ENCODE measurements at regions not wholly inside any gene's neighbourhood (a gene's known extent, or its start where the extent isn't known, plus 50 kb on each side); places are given as distances from the start of the nearest gene placed in this dataset.

- TF ChIP-seq, protein P1, sequence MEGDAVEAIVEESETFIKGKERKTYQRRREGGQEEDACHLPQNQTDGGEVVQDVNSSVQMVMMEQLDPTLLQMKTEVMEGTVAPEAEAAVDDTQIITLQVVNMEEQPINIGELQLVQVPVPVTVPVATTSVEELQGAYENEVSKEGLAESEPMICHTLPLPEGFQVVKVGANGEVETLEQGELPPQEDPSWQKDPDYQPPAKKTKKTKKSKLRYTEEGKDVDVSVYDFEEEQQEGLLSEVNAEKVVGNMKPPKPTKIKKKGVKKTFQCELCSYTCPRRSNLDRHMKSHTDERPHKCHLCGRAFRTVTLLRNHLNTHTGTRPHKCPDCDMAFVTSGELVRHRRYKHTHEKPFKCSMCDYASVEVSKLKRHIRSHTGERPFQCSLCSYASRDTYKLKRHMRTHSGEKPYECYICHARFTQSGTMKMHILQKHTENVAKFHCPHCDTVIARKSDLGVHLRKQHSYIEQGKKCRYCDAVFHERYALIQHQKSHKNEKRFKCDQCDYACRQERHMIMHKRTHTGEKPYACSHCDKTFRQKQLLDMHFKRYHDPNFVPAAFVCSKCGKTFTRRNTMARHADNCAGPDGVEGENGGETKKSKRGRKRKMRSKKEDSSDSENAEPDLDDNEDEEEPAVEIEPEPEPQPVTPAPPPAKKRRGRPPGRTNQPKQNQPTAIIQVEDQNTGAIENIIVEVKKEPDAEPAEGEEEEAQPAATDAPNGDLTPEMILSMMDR (IDR thresholded peaks at IDR 0.05; ENCODE audit: insufficient read depth, low read depth, low read length) = no peak
- no peak for TF ChIP-seq EZH2 (IDR thresholded peaks at IDR 0.05; ENCODE audit: insufficient read depth, low read length)
These were observed 185.5 kb upstream of the ANXA10 start for GRCh38 chr4:167906851-167907250.

Data from astrocyte (in vitro differentiated cells and primary cell).